ENCODE measurements at regions not wholly inside any gene's neighbourhood (a gene's known extent, or its start where the extent isn't known, plus 50 kb on each side); places are given as distances from the start of the nearest gene placed in this dataset.
"Not testable (repeated sequence)": the region's sequence is repeated elsewhere in the genome, so short reads cannot be mapped to it uniquely, and the experiment has no call there.

DNA sequence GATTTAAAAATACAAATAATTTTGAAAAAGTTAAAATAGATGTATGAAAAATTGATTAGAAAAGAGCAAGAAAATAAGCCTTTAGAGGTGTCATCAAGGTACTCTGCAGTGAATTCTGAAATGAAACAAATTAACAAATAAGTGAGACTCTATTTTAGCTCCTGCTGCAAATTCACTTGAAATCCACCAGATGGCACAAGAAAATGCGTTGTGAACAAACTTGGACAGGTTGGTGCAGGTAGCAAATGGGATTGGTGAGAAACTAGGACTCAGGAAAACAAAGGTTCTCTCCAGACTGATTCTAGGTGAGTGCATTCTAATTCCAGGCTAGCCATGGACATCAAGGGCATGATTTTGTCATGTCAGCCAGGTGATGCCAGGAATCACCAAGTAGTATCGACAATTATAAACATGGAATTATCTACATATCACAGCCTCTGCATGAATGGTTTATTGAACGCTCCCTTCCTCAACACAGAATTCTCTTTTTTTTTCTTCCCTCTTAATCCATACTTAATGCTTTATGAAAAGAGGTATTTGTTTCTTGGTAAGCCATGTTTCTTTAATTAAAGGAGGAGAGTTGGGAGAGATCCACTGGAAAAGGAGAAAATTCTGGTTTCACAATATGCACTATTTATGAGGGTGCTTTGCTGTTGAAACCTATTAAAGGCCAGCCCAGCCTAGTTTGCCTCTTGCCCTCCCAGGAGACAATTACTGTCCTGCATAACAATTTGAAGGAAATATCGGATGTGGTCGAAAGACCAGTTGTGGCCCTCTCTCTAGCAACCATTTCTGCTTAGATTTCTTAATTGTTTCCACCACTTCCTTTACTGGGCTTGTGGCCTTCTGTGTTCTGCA, 118.1 kb downstream of the ZNF365 start:
- Mint-ChIP-seq H3K27me3 (ENCODE audit: low read depth) (peaks cover 24% of the 10 kb centered on the region), H3K27ac (no peak overlapping the region), H3K4me3 (no peak overlapping the region), H3K36me3 (no peaks in the 10 kb centered on the region), H3K9me3 (no peaks in the 10 kb centered on the region), H3K4me1 (no peaks in the 10 kb centered on the region)
- TF ChIP-seq, protein P1, sequence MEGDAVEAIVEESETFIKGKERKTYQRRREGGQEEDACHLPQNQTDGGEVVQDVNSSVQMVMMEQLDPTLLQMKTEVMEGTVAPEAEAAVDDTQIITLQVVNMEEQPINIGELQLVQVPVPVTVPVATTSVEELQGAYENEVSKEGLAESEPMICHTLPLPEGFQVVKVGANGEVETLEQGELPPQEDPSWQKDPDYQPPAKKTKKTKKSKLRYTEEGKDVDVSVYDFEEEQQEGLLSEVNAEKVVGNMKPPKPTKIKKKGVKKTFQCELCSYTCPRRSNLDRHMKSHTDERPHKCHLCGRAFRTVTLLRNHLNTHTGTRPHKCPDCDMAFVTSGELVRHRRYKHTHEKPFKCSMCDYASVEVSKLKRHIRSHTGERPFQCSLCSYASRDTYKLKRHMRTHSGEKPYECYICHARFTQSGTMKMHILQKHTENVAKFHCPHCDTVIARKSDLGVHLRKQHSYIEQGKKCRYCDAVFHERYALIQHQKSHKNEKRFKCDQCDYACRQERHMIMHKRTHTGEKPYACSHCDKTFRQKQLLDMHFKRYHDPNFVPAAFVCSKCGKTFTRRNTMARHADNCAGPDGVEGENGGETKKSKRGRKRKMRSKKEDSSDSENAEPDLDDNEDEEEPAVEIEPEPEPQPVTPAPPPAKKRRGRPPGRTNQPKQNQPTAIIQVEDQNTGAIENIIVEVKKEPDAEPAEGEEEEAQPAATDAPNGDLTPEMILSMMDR (IDR thresholded peaks at IDR 0.05; ENCODE audit: unreplicated experiment), result no peak
- no peak for DNase-seq (ENCODE audit: low spot score in 2 of 2, unreplicated experiment in 2 of 2)

DNA sequence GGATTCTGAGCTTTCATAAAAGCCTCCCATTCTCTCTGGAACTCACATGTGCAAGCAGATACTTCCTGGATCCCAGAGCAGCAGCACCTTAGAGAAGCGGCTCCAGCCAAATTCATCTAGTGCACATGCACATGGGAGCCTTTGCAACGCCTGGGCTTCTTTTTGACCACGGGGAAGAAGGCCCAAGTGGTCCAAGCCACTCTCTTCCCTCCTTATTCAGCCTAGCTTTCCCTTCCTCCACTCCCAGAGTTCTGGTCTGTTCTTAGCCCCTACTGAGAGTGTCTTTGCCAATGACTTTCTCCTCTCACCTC, 118.7 kb downstream of the ZNF365 start:
- Mint-ChIP-seq H3K27me3 (ENCODE audit: low read depth) (peaks cover 27% of the 10 kb centered on the region), H3K4me1 (no peaks in the 10 kb centered on the region), H3K36me3 (no peaks in the 10 kb centered on the region), H3K9me3 (no peaks in the 10 kb centered on the region), H3K4me3 (no peak overlapping the region), H3K27ac (no peak overlapping the region)
- TF ChIP-seq, protein P1 (IDR thresholded peaks at IDR 0.05; ENCODE audit: unreplicated experiment), result no peak
- no peak for DNase-seq (ENCODE audit: low spot score in 2 of 2, unreplicated experiment in 2 of 2)

DNA sequence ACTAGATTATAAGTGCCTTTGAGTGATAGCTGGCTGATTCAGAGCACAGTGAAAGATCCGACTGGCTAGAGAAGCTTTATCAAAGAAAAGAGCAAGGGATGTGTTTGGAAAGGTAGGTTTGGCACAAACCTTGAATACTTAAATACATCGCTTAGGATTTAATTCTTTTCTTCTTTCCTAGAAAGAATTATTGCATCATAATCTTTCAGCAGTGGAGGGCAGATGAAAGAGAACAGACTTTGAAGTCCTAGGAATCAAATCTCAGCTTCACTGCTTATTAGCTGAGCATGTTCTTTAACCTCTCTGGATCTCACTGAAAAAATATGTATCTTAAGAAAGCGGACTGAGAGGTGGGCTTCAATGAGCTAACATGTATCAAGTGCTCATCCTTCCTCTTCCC, 122.8 kb downstream of the ZNF365 start:
- no peak for DNase-seq (ENCODE audit: low spot score in 2 of 2, unreplicated experiment in 2 of 2)
- Mint-ChIP-seq H3K4me1 (no peaks in the 10 kb centered on the region), H3K27me3 (ENCODE audit: low read depth) (peaks cover 47% of the 10 kb centered on the region), H3K36me3 (no peaks in the 10 kb centered on the region), H3K9me3 (no peaks in the 10 kb centered on the region), H3K27ac (no peak overlapping the region), H3K4me3 (no peak overlapping the region)
- TF ChIP-seq, protein P1 (IDR thresholded peaks at IDR 0.05; ENCODE audit: unreplicated experiment), result no peak

DNA sequence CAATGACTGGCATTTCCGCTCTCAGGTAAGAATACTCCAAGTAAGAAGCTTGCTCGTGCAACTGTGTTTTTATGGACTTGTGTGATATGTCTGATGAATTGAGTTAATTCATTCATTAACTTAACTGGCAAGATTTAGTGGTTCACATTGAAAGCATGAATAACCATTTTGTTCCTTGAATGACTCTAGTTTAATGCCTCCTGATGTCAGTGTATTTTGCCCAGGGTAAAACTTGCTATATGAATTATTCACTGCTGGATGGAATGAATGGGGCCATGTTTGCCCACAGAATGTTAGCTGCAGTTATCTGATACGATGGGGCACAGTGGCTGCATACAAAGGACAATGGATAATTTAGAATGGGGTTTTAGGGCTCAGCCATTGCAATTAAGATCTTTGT, 124.1 kb downstream of the ZNF365 start:
- DNase-seq (ENCODE audit: low spot score in 2 of 2, unreplicated experiment in 2 of 2), result no peak
- H3K9me3 Mint-ChIP-seq, result no peaks in the 10 kb centered on the region
- H3K4me1 Mint-ChIP-seq, result no peaks in the 10 kb centered on the region
- no peak overlapping the region for H3K27ac Mint-ChIP-seq
- TF ChIP-seq, protein P1 (IDR thresholded peaks at IDR 0.05; ENCODE audit: unreplicated experiment), result no peak
- H3K27me3 Mint-ChIP-seq (ENCODE audit: low read depth), result peaks cover 49% of the 10 kb centered on the region
- no peaks in the 10 kb centered on the region for H3K36me3 Mint-ChIP-seq
- H3K4me3 Mint-ChIP-seq, result no peak overlapping the region

DNA sequence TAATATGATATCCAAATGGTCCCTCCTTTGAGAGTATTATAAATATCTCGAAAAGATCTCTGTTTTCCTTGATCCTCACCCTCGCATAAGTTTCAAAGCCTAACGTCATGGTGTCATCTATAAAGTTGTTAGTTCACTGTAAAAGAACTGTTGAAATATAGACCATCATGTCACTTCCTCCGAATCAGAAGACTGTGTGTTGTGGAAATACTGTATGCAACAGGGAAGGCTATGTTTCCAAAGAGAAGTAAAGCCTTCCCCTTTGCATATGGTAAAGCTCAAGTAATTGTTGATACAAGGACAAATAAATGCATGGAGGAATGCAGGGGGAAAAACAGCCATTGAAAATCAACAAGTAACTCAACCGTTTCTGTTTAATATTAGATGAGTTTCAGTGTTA, 125.9 kb downstream of the ZNF365 start:
- not testable (repeated sequence) for H3K4me1 Mint-ChIP-seq; DNase-seq (ENCODE audit: low spot score in 2 of 2, unreplicated experiment in 2 of 2); H3K36me3 Mint-ChIP-seq; H3K27ac Mint-ChIP-seq; H3K4me3 Mint-ChIP-seq; H3K9me3 Mint-ChIP-seq
- H3K27me3 Mint-ChIP-seq (ENCODE audit: low read depth), result peaks cover 41% of the 10 kb centered on the region

GRCh38 chr10:62501547-62501946, 127.4 kb downstream of the ZNF365 start:
- Mint-ChIP-seq H3K9me3 (no peaks in the 10 kb centered on the region), H3K27ac (no peak overlapping the region), H3K36me3 (no peaks in the 10 kb centered on the region), H3K27me3 (ENCODE audit: low read depth) (peaks cover 31% of the 10 kb centered on the region), H3K4me3 (no peak overlapping the region), H3K4me1 (no peaks in the 10 kb centered on the region)
- DNase-seq (ENCODE audit: low spot score in 2 of 2, unreplicated experiment in 2 of 2), result no peak
- TF ChIP-seq, protein P1 (IDR thresholded peaks at IDR 0.05; ENCODE audit: unreplicated experiment), result no peak

Data from mesothelial cell of epicardium (in vitro differentiated cells).